ENCODE measurements at regions not wholly inside any gene's neighbourhood (a gene's known extent, or its start where the extent isn't known, plus 50 kb on each side); places are given as distances from the start of the nearest gene placed in this dataset.

GRCh38 chr5:85717203-85717563 is 900.6 kb upstream of the COX7C start:
- Histone ChIP-seq H3K27me3 (no peaks in the 10 kb centered on the region), H3K36me3 (no peaks in the 10 kb centered on the region), H3K4me3 (no peak overlapping the region), H3K4me1 (no peaks in the 10 kb centered on the region), H3K27ac (no peak overlapping the region), H3K9me3 (no peaks in the 10 kb centered on the region)
- DNase-seq (ENCODE audit: low spot score in 2 of 2) = no peak
- intact Hi-C loops (cut with DNase I; ENCODE audit: low total_unique reads) = no loop called here
- TF ChIP-seq POLR2A (IDR thresholded peaks at IDR 0.05) (no peak), CTCF (IDR thresholded peaks at IDR 0.05) (no peak), POLR2AphosphoS5 (IDR thresholded peaks at IDR 0.05) (no peak)

GRCh38 chr5:85732185-85732584 is 885.6 kb upstream of the COX7C start:
- DNase-seq (ENCODE audit: low spot score in 2 of 2) = no peak
- no peak overlapping the region for H3K27ac ChIP-seq
- H3K4me1 ChIP-seq = no peaks in the 10 kb centered on the region
- no peaks in the 10 kb centered on the region for H3K36me3 ChIP-seq
- TF ChIP-seq CTCF (IDR thresholded peaks at IDR 0.05) (no peak), POLR2A (IDR thresholded peaks at IDR 0.05) (no peak), POLR2AphosphoS5 (IDR thresholded peaks at IDR 0.05) (no peak)
- no peaks in the 10 kb centered on the region for H3K27me3 ChIP-seq
- no peak overlapping the region for H3K4me3 ChIP-seq
- intact Hi-C loops (cut with DNase I; ENCODE audit: low total_unique reads) = no loop called here
- H3K9me3 ChIP-seq = peaks cover 0 to 4% of the 10 kb centered on the region in 2 donors

- H3K36me3 ChIP-seq = no peaks in the 10 kb centered on the region
- intact Hi-C loops (cut with DNase I; ENCODE audit: low total_unique reads) = no loop called here
- H3K4me1 ChIP-seq = no peaks in the 10 kb centered on the region
- no peaks in the 10 kb centered on the region for H3K27me3 ChIP-seq
- H3K9me3 ChIP-seq = no peaks in the 10 kb centered on the region
- no peak for DNase-seq (ENCODE audit: low spot score in 2 of 2)
- no peak overlapping the region for H3K27ac ChIP-seq
- TF ChIP-seq POLR2AphosphoS5 (IDR thresholded peaks at IDR 0.05) (no peak), CTCF (IDR thresholded peaks at IDR 0.05) (no peak), POLR2A (IDR thresholded peaks at IDR 0.05) (no peak)
- no peak overlapping the region for H3K4me3 ChIP-seq
Measured at GRCh38 chr5:85741972-85742371, 875.8 kb upstream of the COX7C start.

- Histone ChIP-seq H3K9me3 (peaks cover 0 to 7% of the 10 kb centered on the region in 2 donors), H3K27ac (no peak overlapping the region), H3K27me3 (no peaks in the 10 kb centered on the region), H3K4me3 (no peak overlapping the region), H3K4me1 (no peaks in the 10 kb centered on the region), H3K36me3 (no peaks in the 10 kb centered on the region)
- no peak for DNase-seq (ENCODE audit: low spot score in 2 of 2)
- intact Hi-C loops (cut with DNase I; ENCODE audit: low total_unique reads) = no loop called here
- TF ChIP-seq CTCF (IDR thresholded peaks at IDR 0.05) (no peak), POLR2A (IDR thresholded peaks at IDR 0.05) (no peak), POLR2AphosphoS5 (IDR thresholded peaks at IDR 0.05) (no peak)
Measured at GRCh38 chr5:85760519-85760918, 857.2 kb upstream of the COX7C start.

- DNase-seq (ENCODE audit: low spot score in 2 of 2) = no peak
- TF ChIP-seq CTCF (IDR thresholded peaks at IDR 0.05) (no peak), POLR2AphosphoS5 (IDR thresholded peaks at IDR 0.05) (no peak)
- Histone ChIP-seq H3K36me3 (no peaks in the 10 kb centered on the region), H3K4me3 (no peak overlapping the region), H3K27ac (no peak overlapping the region), H3K4me1 (no peaks in the 10 kb centered on the region), H3K27me3 (no peaks in the 10 kb centered on the region), H3K9me3 (peaks cover 0 to 39% of the 10 kb centered on the region in 2 donors)
- intact Hi-C loops (cut with DNase I; ENCODE audit: low total_unique reads) = no loop called here
Measured at GRCh38 chr5:85769347-85769746, 848.4 kb upstream of the COX7C start.
